ENCODE measurements at regions not wholly inside any gene's neighbourhood (a gene's known extent, or its start where the extent isn't known, plus 50 kb on each side); places are given as distances from the start of the nearest gene placed in this dataset.

DNA sequence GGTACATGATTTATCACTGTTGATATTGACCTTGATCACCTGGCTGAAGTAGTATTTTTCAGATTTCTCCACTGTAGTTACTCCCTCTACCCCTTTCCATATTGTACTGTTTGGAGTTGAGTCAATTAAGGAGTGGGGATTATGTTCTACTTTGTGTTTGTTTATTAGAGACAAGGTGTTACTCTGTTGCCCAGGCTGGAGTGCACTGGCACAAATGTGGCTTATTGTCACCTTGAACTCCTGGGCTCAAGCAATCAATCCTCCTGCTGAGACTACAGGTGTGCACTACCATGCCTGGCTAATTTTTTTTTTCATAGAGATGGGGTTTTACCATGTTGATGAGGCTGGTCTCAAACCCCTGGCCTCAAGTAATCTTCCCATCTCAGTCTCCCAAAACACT, 85.3 kb upstream of the CCDC90B start:
- TF ChIP-seq ZNF121 (CRISPR knock-in tag; IDR thresholded peaks at IDR 0.05) (no peak), RELA (CRISPR knock-in tag; IDR thresholded peaks at IDR 0.05; ENCODE audit: borderline replicate concordance) (no peak), ELF4 (CRISPR knock-in tag; IDR thresholded peaks at IDR 0.05; ENCODE audit: low read depth) (no peak)
- TF ChIP-seq, protein P1, sequence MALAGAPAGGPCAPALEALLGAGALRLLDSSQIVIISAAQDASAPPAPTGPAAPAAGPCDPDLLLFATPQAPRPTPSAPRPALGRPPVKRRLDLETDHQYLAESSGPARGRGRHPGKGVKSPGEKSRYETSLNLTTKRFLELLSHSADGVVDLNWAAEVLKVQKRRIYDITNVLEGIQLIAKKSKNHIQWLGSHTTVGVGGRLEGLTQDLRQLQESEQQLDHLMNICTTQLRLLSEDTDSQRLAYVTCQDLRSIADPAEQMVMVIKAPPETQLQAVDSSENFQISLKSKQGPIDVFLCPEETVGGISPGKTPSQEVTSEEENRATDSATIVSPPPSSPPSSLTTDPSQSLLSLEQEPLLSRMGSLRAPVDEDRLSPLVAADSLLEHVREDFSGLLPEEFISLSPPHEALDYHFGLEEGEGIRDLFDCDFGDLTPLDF (CRISPR knock-in tag; IDR thresholded peaks at IDR 0.05): no peak
- TF ChIP-seq, protein P2, sequence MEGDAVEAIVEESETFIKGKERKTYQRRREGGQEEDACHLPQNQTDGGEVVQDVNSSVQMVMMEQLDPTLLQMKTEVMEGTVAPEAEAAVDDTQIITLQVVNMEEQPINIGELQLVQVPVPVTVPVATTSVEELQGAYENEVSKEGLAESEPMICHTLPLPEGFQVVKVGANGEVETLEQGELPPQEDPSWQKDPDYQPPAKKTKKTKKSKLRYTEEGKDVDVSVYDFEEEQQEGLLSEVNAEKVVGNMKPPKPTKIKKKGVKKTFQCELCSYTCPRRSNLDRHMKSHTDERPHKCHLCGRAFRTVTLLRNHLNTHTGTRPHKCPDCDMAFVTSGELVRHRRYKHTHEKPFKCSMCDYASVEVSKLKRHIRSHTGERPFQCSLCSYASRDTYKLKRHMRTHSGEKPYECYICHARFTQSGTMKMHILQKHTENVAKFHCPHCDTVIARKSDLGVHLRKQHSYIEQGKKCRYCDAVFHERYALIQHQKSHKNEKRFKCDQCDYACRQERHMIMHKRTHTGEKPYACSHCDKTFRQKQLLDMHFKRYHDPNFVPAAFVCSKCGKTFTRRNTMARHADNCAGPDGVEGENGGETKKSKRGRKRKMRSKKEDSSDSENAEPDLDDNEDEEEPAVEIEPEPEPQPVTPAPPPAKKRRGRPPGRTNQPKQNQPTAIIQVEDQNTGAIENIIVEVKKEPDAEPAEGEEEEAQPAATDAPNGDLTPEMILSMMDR (IDR thresholded peaks at IDR 0.05): no peak
- TF ChIP-seq, protein P3, sequence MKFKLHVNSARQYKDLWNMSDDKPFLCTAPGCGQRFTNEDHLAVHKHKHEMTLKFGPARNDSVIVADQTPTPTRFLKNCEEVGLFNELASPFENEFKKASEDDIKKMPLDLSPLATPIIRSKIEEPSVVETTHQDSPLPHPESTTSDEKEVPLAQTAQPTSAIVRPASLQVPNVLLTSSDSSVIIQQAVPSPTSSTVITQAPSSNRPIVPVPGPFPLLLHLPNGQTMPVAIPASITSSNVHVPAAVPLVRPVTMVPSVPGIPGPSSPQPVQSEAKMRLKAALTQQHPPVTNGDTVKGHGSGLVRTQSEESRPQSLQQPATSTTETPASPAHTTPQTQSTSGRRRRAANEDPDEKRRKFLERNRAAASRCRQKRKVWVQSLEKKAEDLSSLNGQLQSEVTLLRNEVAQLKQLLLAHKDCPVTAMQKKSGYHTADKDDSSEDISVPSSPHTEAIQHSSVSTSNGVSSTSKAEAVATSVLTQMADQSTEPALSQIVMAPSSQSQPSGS (CRISPR knock-in tag; IDR thresholded peaks at IDR 0.05; ENCODE audit: borderline replicate concordance, low read depth): no peak

Measured in WTC11 (cell line).